Right forelimb (tissue), 1 donor: ENCODE measurements at regions not wholly inside any gene's neighbourhood (a gene's known extent, or its start where the extent isn't known, plus 50 kb on each side); places are given as distances from the start of the nearest gene placed in this dataset.
A peak's percentile ranks its signal among the peaks of the same experiment; 100 is the strongest.

Experiments used
- DNase-seq: peaks from one replicate; pipeline ENCODE4 v3.0.0-alpha.2; 2018

DNA sequence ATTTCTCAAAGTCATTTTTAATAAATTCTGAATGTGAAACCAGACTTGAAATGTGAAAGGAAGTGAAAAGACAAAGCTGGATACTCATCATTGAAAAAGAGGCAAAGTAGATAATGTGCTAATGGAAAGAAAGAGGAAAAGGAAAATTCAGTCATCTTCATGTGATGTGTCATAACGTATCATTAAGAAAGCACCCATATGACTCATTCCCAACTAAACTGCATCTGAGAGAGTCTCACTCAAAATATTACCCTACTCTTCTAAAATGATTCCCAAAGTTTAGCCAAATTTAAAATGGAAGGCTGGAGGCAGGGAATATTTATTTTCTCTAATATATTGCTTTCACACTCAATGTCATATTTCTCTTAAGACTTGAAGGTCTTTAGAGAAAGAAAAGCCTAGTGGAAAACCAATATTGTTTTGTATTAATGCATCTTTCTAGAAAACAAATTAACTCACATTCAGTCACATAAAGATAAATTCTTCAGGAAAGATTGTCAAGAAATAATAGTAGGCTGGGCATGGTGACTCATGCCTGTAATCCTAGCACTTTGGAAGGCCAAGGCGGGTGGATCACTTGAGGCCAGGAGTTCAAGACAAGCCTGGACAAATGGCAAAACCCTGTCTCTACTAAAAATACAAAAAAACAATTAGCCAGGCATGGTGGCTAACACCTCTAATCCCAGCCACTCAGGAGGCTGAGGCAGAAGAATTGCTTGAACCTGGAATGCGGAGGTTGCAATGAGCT lies 129.9 kb downstream of the SLC30A10 start:
- no peak for DNase-seq

DNA sequence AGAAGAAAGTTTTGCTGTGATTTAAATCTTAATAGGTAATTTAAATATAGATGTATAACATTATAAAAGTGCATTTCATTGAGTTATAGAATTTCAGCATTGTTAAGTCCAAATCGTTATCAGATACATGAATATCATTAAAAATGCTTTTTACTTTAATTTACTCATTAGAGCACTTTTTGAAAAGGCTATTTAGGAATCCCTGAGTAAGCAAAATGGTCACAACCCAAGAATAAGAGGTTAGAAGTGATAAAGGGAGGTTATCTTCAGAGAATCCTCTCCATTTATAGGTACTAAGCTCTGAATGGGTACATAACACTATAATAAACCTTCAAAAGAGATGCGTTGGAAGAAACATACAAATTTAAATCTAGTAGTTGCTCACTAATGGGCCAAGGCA lies 130.7 kb downstream of the SLC30A10 start:
- no peak for DNase-seq

DNA sequence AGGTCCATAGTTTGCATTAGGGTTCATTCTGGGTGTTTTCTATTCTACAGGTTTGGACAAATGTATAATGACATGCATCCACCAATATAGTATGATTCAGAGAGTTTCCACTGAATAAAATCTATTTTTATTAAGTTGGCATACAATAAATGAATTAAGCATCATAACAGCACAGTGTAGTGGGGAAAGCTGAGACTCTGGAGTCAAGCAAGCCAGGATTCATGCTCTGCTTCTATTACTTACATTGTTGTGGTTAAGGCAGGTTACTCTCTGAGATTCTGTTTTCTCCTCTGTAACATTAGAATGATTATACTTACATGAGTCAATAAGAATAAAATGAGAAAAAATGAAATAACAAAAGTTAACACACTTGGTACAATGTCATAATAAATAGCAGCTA lies 131.3 kb downstream of the SLC30A10 start:
- DNase-seq: no peak

GRCh38 chr1:219795363-219795917 lies 132.9 kb downstream of the SLC30A10 start:
- DNase-seq: no peak

GRCh38 chr1:219794085-219794743 lies 134.1 kb downstream of the SLC30A10 start:
- no peak for DNase-seq

- peak; percentile 57 for DNase-seq
Observed at GRCh38 chr1:219792337-219793021, 135.9 kb downstream of the SLC30A10 start.

- DNase-seq: no peak
Observed at GRCh38 chr1:219791766-219792165, 136.6 kb downstream of the SLC30A10 start.

GRCh38 chr1:219790834-219791615 lies 137.3 kb downstream of the SLC30A10 start:
- DNase-seq: no peak

- no peak for DNase-seq
Observed at GRCh38 chr1:219788700-219789099, 139.7 kb downstream of the SLC30A10 start.

DNA sequence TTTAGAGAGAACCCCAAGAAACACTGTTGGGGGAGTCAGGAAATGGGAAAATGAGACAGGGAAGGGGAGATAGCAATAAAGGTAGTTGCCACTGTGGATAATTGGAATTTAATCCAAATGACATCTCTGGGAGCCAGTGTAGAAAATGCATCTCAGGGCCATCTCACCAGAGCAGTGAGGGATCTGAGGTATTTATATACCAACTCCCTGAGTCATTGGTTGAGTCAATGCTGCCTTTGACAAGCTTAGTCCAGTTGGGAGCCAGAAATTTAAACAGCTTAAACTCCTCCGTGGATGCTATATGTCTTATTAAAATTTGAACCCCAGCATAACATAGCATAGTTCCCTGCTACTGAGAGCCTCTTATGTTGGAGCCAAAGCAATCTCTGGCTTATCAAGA lies 140.3 kb downstream of the SLC30A10 start:
- no peak for DNase-seq

- no peak for DNase-seq
Observed at GRCh38 chr1:219784660-219785381, 143.5 kb downstream of the SLC30A10 start.

- no peak for DNase-seq
Observed at GRCh38 chr1:219783605-219784235, 144.6 kb downstream of the SLC30A10 start.

DNA sequence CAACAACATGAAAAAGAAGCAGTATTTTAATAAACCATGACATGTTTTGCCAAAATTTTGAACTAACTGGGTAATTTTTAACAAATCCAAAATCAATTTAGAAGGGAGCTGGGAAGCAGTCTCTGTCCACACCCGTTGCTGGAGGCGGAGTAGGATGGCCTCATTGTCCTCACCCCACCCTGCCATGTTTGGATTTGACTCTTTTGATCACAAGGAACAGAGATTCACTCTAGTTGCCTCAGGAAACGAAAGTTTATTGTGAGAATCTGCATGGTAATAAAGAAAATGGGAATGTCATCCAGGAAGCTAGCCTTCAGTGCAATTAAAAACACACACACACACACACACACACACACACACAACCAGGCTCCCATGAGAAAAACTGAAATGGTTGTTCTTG lies 145.4 kb downstream of the SLC30A10 start:
- DNase-seq: no peak

GRCh38 chr1:219782311-219782710 lies 146.0 kb downstream of the SLC30A10 start:
- DNase-seq: no peak

DNA sequence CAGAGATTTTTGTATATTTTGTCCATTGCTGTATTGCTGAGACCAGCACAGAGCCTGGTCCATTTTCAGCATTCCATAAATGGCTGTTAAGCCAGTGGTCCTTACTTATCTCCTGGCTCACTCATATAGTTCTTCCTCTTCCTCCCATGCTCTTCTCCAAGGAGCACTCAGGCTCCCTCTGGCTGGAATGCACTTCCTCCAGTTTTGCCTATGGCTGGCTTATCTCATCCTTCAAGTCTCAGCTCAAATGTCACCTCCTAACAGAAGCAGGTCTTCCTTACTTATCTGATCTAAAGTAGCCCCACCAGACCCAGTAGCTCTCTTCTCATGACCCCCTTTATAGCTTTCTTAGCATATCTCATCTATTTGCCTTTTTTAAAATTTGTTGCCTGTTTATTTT lies 146.9 kb downstream of the SLC30A10 start:
- DNase-seq: no peak

GRCh38 chr1:219778793-219779369 lies 149.5 kb downstream of the SLC30A10 start:
- no peak for DNase-seq

GRCh38 chr1:219778110-219778509 lies 150.2 kb downstream of the SLC30A10 start:
- DNase-seq: no peak

- no peak for DNase-seq
Observed at GRCh38 chr1:219774386-219774785, 154.0 kb downstream of the SLC30A10 start.

DNA sequence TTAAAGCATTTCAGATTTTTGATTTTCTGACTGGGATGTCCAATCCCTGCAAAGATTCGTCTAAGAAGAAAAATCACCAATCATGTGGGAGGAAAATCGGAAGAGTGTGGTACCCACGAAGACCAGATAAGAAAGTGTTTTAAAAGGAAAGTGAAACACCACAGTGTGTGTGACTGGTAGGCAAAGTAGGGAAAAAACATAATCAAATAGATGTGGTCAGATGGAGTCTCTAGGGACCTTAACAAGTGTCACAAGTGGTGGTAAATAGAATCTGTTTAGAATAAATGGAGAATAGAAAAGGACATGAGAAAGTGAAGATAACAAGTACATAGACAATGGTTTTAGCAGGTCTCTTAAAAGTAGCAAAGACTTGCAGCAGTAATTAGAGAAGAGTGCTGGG lies 154.6 kb downstream of the SLC30A10 start:
- no peak for DNase-seq

DNA sequence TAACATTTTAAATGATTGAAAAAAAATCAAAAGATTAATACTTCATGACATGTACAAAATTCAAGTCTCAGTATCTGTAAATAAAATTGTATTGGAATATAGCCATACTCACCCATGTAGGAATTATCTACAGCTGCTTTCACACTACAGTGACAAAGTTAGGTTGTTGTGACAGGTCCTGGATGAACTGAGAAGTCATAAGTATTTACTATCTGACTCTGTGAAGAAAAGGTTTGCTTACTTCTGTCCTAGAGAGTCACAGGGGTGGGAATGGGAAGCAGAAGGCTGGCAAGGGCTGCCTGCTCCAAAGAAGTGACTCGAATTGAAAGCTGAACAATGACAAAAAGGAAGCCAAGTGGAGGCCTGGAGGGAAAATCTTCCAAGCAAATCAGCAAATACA lies 155.2 kb downstream of the SLC30A10 start:
- DNase-seq: no peak
